ENCODE measurements at regions not wholly inside any gene's neighbourhood (a gene's known extent, or its start where the extent isn't known, plus 50 kb on each side); places are given as distances from the start of the nearest gene placed in this dataset.

DNA sequence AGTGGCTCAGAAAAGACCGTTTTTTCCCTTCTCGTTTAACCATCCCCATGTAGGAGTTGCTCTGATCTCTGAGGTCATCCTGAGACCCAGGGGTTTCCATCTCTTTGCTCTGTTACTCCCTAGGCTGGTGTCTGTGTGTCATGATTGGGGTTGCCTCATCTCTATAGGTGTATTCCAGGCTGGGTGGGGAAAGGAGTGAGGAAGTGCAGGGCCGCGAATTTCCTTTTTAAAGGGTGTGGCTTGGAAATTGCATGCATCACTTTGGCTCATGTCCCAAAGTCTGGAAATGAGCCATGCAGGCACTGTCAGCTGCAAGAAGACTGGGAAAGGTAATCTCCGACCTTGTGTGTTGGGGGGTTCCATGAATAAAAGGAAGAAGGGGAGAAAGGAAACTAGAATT is 201.9 kb downstream of the AACS start:
- TF ChIP-seq, protein P1, sequence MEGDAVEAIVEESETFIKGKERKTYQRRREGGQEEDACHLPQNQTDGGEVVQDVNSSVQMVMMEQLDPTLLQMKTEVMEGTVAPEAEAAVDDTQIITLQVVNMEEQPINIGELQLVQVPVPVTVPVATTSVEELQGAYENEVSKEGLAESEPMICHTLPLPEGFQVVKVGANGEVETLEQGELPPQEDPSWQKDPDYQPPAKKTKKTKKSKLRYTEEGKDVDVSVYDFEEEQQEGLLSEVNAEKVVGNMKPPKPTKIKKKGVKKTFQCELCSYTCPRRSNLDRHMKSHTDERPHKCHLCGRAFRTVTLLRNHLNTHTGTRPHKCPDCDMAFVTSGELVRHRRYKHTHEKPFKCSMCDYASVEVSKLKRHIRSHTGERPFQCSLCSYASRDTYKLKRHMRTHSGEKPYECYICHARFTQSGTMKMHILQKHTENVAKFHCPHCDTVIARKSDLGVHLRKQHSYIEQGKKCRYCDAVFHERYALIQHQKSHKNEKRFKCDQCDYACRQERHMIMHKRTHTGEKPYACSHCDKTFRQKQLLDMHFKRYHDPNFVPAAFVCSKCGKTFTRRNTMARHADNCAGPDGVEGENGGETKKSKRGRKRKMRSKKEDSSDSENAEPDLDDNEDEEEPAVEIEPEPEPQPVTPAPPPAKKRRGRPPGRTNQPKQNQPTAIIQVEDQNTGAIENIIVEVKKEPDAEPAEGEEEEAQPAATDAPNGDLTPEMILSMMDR (IDR thresholded peaks at IDR 0.05; ENCODE audit: poor library complexity, severe bottlenecking), result no peak
- TF ChIP-seq, protein P2, sequence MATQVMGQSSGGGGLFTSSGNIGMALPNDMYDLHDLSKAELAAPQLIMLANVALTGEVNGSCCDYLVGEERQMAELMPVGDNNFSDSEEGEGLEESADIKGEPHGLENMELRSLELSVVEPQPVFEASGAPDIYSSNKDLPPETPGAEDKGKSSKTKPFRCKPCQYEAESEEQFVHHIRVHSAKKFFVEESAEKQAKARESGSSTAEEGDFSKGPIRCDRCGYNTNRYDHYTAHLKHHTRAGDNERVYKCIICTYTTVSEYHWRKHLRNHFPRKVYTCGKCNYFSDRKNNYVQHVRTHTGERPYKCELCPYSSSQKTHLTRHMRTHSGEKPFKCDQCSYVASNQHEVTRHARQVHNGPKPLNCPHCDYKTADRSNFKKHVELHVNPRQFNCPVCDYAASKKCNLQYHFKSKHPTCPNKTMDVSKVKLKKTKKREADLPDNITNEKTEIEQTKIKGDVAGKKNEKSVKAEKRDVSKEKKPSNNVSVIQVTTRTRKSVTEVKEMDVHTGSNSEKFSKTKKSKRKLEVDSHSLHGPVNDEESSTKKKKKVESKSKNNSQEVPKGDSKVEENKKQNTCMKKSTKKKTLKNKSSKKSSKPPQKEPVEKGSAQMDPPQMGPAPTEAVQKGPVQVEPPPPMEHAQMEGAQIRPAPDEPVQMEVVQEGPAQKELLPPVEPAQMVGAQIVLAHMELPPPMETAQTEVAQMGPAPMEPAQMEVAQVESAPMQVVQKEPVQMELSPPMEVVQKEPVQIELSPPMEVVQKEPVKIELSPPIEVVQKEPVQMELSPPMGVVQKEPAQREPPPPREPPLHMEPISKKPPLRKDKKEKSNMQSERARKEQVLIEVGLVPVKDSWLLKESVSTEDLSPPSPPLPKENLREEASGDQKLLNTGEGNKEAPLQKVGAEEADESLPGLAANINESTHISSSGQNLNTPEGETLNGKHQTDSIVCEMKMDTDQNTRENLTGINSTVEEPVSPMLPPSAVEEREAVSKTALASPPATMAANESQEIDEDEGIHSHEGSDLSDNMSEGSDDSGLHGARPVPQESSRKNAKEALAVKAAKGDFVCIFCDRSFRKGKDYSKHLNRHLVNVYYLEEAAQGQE (IDR thresholded peaks at IDR 0.05; ENCODE audit: borderline replicate concordance), result no peak
